SH-SY5Y (cell line): ENCODE measurements at regions not wholly inside any gene's neighbourhood (a gene's known extent, or its start where the extent isn't known, plus 50 kb on each side); places are given as distances from the start of the nearest gene placed in this dataset.

Experiments
- GATA2 ChIP-seq: IDR thresholded peaks from 2 replicates; pipeline ENCODE4 v1.6.1; 2011; ENCODE audit warnings: mild to moderate bottlenecking, low read depth, low read length
- GATA3 ChIP-seq: IDR thresholded peaks from 2 replicates; pipeline ENCODE4 v1.6.1; 2011; ENCODE audit warnings: low read depth, mild to moderate bottlenecking, low read length, moderate library complexity

GRCh38 chr2:155372969-155373368 is 674.5 kb downstream of the KCNJ3 start:
- TF ChIP-seq GATA2 (no peak), GATA3 (no peak)
